B cell (primary cell): ENCODE measurements at regions not wholly inside any gene's neighbourhood (a gene's known extent, or its start where the extent isn't known, plus 50 kb on each side); places are given as distances from the start of the nearest gene placed in this dataset.

ENCODE experiments used
- ATAC-seq: fragments of 200-7000 bp; cut with Tn5 transposase; one replicate; pipeline ENCODE4 v1.10.0; 2021; ENCODE audit warnings: low read depth, mild to moderate bottlenecking, moderate number of reproducible peaks, moderate library complexity
- CTCF ChIA-PET: fragments of 350-600 bp; sonication (Branson Sonifier 250); formaldehyde crosslinking; loops from one replicate; lab custom pipeline; 2021; ENCODE audit warnings: antibody characterized with exemption, inconsistent platforms; lab: Charles Lee
- POLR2A ChIA-PET: fragments of 350-600 bp; sonication (Branson Sonifier 250); formaldehyde crosslinking; loops from one replicate; lab custom pipeline; 2021; ENCODE audit warnings: antibody characterized with exemption; lab: Charles Lee
- DNase-seq: peaks from one replicate; pipeline ENCODE4 v3.0.0; 2013
- H2AFZ ChIP-seq: 2 replicates; pipeline ENCODE4 v1.6.1; 2012; ENCODE audit warnings: mild to moderate bottlenecking, low read depth, low read length; ENCODE audit not compliant: insufficient read depth, poor library complexity, severe bottlenecking
- H3K27ac ChIP-seq, 2 donors: 1 replicate in 1 of 2; 2 replicates in 1 of 2; pipeline ENCODE4 v1.5.1; 2012 to 2013; ENCODE audit warnings: low read length in 2 of 2, mild to moderate bottlenecking in 2 of 2, moderate library complexity in 1 of 2
- H3K27me3 ChIP-seq, 4 experiments: fragments of 200-600 bp in 1 of 4; sonication (generic) in 1 of 4; replicated peaks in 1 of 4; 1 replicate in 2 of 4; 2 replicates in 2 of 4; pipeline versions ENCODE4 v1.6.1 to v1.7.0; 2013 to 2016; ENCODE audit warnings: low read length in 3 of 4, mild to moderate bottlenecking in 2 of 4, mixed read lengths in 1 of 4, moderate library complexity in 1 of 4; ENCODE audit not compliant: insufficient read depth in 4 of 4, control insufficient read depth in 3 of 4; ENCODE audit errors: control extremely low read depth in 1 of 4
- H3K36me3 ChIP-seq, 2 experiments: replicated peaks in 1 of 2; 1 replicate in 1 of 2; 2 replicates in 1 of 2; pipeline versions ENCODE4 v1.6.1 to v1.7.1; 2013; ENCODE audit warnings: low read length in 1 of 2; ENCODE audit not compliant: insufficient read depth in 2 of 2, control insufficient read depth in 1 of 2; ENCODE audit errors: control extremely low read depth in 1 of 2, extremely low read depth in 1 of 2
- H3K4me1 ChIP-seq, 2 donors: fragments of 200-600 bp in 1 of 2; sonication (generic) in 1 of 2; 1 replicate in 1 of 2; 2 replicates in 1 of 2; pipeline versions ENCODE4 v1.5.1 to v1.6.1; 2013 to 2017; ENCODE audit warnings: low read length in 2 of 2; ENCODE audit not compliant: control insufficient read depth in 2 of 2, insufficient read depth in 2 of 2
- H3K4me2 ChIP-seq: replicated peaks from 2 replicates; pipeline ENCODE3; 2012; ENCODE audit warnings: mild to moderate bottlenecking, low read depth, low read length; ENCODE audit not compliant: poor library complexity, severe bottlenecking
- H3K4me3 ChIP-seq, 5 experiments: fragments of 200-600 bp in 1 of 5; sonication (generic) in 1 of 5; 1 replicate in 3 of 5; 2 replicates in 2 of 5; pipeline versions ENCODE4 v1.5.1 to v1.7.0; 2011 to 2016; ENCODE audit warnings: low read length in 4 of 5, mild to moderate bottlenecking in 4 of 5, low read depth in 2 of 5, control low read depth in 1 of 5, moderate library complexity in 1 of 5; ENCODE audit not compliant: insufficient read depth in 1 of 5; ENCODE audit errors: control extremely low read depth in 1 of 5, extremely low read depth in 1 of 5
- H3K79me2 ChIP-seq: fragments of 200-600 bp; sonication (generic); one replicate; pipeline ENCODE4 v1.6.0; 2016; ENCODE audit warnings: low read length; ENCODE audit not compliant: control insufficient read depth, insufficient read depth
- H3K9ac ChIP-seq: fragments of 200-600 bp; sonication (generic); 2 replicates; pipeline ENCODE4 v1.6.1; 2017; ENCODE audit warnings: mild to moderate bottlenecking, low read length, moderate library complexity
- H3K9me3 ChIP-seq, 3 donors: one replicate each; pipeline versions ENCODE4 v1.6.1 to v1.7.1; 2013; ENCODE audit warnings: low read length in 2 of 3; ENCODE audit not compliant: control insufficient read depth in 2 of 3, insufficient read depth in 1 of 3; ENCODE audit errors: control extremely low read depth in 1 of 3
- H4K20me1 ChIP-seq: 2 replicates; pipeline ENCODE4 v1.6.0; 2012; ENCODE audit warnings: mild to moderate bottlenecking, low read length; ENCODE audit not compliant: insufficient read depth, control insufficient read depth, poor library complexity, severe bottlenecking
- H3K27ac Mint-ChIP-seq: one replicate; pipeline ENCODE4 v1.8.0; 2021; ENCODE audit warnings: mixed read lengths
- H3K27me3 Mint-ChIP-seq: one replicate; pipeline ENCODE4 v1.8.0; 2021; ENCODE audit warnings: mixed read lengths
- H3K4me1 Mint-ChIP-seq: one replicate; pipeline ENCODE4 v1.8.0; 2021; ENCODE audit warnings: mixed read lengths
- H3K4me3 Mint-ChIP-seq: one replicate; pipeline ENCODE4 v1.8.0; 2021; ENCODE audit warnings: mixed read lengths
- H3K9me3 Mint-ChIP-seq: one replicate; pipeline ENCODE4 v1.8.0; 2022; ENCODE audit warnings: mixed read lengths; ENCODE audit not compliant: insufficient read depth
- EZH2 ChIP-seq: IDR thresholded peaks from 2 replicates; pipeline ENCODE4 v1.6.1; 2012; ENCODE audit warnings: borderline replicate concordance, low read depth, mild to moderate bottlenecking, moderate library complexity, low read length; ENCODE audit not compliant: insufficient read depth, poor library complexity, severe bottlenecking
- WGBS: methylation state at CpG from one replicate; pipeline ENCODE4 v1.1.5; 2013; ENCODE audit warnings: missing lambda C conversion rate; ENCODE audit not compliant: insufficient coverage; 5-methylcytosine and 5-hydroxymethylcytosine counted together
- intact Hi-C: fragments of 100-400 bp; cut with micrococcal nuclease; formaldehyde crosslinking; loops from one replicate; pipeline ENCODE4 v1.10.0; 2022
- TF ChIP-seq, protein P1 (sequence below): fragments of 200-600 bp; IDR thresholded peaks from one replicate; pipeline ENCODE4 v1.8.0; 2022; ENCODE audit warnings: antibody characterized with exemption, mild to moderate bottlenecking

DNA sequence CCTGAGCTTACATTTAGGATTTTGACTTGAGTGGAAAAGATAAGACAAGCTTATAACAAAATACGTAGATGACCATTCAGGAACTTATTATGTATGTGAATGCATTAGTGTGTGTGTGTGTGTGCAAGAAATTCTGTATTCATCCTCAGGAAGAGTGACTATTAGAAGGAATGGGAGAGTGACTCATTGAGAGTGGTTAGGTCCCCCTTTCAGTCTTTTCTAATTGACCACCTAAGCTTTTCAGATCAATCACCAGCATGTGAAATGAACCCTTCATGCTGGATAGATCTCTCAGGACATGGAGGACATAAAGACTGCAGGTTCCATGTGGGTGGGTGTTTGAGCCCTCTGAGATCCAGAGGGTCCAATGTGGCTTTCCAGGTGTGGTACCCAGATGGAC is 153.5 kb downstream of the MBL2 start:
- POLR2A ChIA-PET = no interaction called here
- no peaks in the 10 kb centered on the region for H3K4me1 Mint-ChIP-seq
- no peak overlapping the region for H3K9ac ChIP-seq
- WGBS = no CpG with 5 or more reads among the region's 1 CpG
- no peaks in the 10 kb centered on the region for H3K27me3 ChIP-seq
- no peaks in the 10 kb centered on the region for H4K20me1 ChIP-seq
- H3K27me3 Mint-ChIP-seq = no peaks in the 10 kb centered on the region
- intact Hi-C loops = no loop called here
- no peak overlapping the region for H2AFZ ChIP-seq
- H3K4me3 Mint-ChIP-seq = no peak overlapping the region
- H3K9me3 Mint-ChIP-seq = no peaks in the 10 kb centered on the region
- H3K27ac Mint-ChIP-seq = no peak overlapping the region
- no peaks in the 10 kb centered on the region for H3K36me3 ChIP-seq
- ATAC-seq (no peak), DNase-seq (no peak)
- H3K79me2 ChIP-seq = no peaks in the 10 kb centered on the region
- no peak overlapping the region for H3K4me3 ChIP-seq
- no peak overlapping the region for H3K27ac ChIP-seq
- no peak overlapping the region for H3K4me2 ChIP-seq
- CTCF ChIA-PET = no interaction called here
- TF ChIP-seq, protein P1, sequence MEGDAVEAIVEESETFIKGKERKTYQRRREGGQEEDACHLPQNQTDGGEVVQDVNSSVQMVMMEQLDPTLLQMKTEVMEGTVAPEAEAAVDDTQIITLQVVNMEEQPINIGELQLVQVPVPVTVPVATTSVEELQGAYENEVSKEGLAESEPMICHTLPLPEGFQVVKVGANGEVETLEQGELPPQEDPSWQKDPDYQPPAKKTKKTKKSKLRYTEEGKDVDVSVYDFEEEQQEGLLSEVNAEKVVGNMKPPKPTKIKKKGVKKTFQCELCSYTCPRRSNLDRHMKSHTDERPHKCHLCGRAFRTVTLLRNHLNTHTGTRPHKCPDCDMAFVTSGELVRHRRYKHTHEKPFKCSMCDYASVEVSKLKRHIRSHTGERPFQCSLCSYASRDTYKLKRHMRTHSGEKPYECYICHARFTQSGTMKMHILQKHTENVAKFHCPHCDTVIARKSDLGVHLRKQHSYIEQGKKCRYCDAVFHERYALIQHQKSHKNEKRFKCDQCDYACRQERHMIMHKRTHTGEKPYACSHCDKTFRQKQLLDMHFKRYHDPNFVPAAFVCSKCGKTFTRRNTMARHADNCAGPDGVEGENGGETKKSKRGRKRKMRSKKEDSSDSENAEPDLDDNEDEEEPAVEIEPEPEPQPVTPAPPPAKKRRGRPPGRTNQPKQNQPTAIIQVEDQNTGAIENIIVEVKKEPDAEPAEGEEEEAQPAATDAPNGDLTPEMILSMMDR = no peak
- TF ChIP-seq EZH2 = no peak
- no peaks in the 10 kb centered on the region for H3K4me1 ChIP-seq
- H3K9me3 ChIP-seq = no peaks in the 10 kb centered on the region

DNA sequence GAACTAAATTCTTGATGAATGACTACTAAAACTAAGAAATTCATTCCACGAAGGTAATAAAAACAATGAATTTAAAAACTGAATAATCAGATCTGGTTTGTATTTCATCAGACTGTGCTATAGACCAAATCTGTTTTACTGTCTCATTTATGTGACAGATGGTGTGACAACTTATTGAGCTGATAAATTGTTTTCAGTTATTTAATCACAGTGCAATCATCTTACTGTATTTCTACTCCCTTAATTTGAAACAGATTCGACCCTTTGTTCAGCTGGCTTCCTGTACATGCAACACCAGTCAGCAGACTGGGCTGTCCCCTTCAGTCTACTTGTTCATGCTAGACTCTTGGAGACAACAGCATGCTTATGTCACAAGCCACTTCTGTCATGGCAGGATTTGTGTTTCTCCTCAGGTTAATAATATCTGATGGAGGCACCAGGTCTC is 150.9 kb downstream of the MBL2 start:
- Histone ChIP-seq H3K4me3 (no peak overlapping the region), H2AFZ (no peak overlapping the region), H3K27me3 (no peaks in the 10 kb centered on the region), H3K9me3 (no peaks in the 10 kb centered on the region), H3K36me3 (no peaks in the 10 kb centered on the region), H3K4me2 (no peak overlapping the region), H4K20me1 (no peaks in the 10 kb centered on the region), H3K27ac (no peak overlapping the region), H3K4me1 (no peaks in the 10 kb centered on the region), H3K9ac (no peak overlapping the region), H3K79me2 (no peaks in the 10 kb centered on the region)
- 44% methylated on average over 1 of the region's 2 CpGs for WGBS
- ChIA-PET POLR2A (no interaction called here), CTCF (no interaction called here)
- H3K27ac Mint-ChIP-seq = no peak overlapping the region
- H3K9me3 Mint-ChIP-seq = no peaks in the 10 kb centered on the region
- TF ChIP-seq, protein P1 = no peak
- TF ChIP-seq EZH2 = no peak
- intact Hi-C loops = no loop called here
- no peak overlapping the region for H3K4me3 Mint-ChIP-seq
- no peak for ATAC-seq
- no peaks in the 10 kb centered on the region for H3K4me1 Mint-ChIP-seq
- no peak for DNase-seq
- H3K27me3 Mint-ChIP-seq = no peaks in the 10 kb centered on the region
